ENCODE measurements at regions not wholly inside any gene's neighbourhood (a gene's known extent, or its start where the extent isn't known, plus 50 kb on each side); places are given as distances from the start of the nearest gene placed in this dataset.

DNA sequence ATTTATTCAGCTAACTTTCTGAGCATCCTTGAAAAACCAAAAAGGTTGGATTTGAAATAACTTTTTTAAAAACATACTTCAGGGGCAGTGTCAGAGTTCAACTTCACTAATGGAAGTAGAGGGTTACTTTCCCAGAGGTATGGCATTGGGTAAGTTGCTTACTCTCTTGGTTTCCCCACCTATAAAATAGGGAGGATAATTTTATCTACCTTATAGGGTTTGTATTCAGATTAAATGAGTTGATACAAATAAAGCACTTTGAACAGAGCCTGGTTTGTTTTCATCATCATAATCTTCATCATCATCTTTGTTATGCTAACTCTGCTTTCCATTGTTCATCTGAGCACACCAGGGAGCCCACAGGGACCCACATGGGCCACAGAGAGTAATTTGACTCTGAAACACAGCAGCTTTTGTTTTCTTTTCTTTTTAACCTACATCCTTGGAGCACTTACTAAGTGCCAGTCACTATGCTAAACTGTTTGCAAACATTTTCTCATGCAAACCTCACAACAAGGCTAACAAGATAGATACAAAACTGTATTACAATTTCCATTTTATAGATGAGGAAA, 179.1 kb upstream of the SLC24A2 start:
- no peak overlapping the region for H2AFZ ChIP-seq (ENCODE audit: insufficient read depth, low read depth, low read length, poor library complexity, severe bottlenecking)
- Mint-ChIP-seq H3K27ac (no peak overlapping the region), H3K27me3 (peaks cover 7% of the 10 kb centered on the region), H3K4me1 (no peaks in the 10 kb centered on the region), H3K4me3 (no peak overlapping the region), H3K9me3 (ENCODE audit: insufficient read depth) (no peaks in the 10 kb centered on the region)
- POLR2A ChIA-PET, result no interaction called here
- no peak for ATAC-seq (ENCODE audit: low read depth)
- CTCF ChIA-PET, result no interaction called here
- peaks cover 0 to 6% (median 0%) of the 10 kb centered on the region in 3 donors for H3K9me3 ChIP-seq (ENCODE audit: control extremely low read depth in 1 of 3, control insufficient read depth in 2 of 3, insufficient read depth in 1 of 3, low read length in 2 of 3)
- intact Hi-C loops (cut with micrococcal nuclease), result no loop called here
- no peak overlapping the region for H3K27ac ChIP-seq (ENCODE audit: low read length in 2 of 2)
- no peak for TF ChIP-seq EZH2 (IDR thresholded peaks at IDR 0.05; ENCODE audit: borderline replicate concordance, insufficient read depth, low read depth, low read length, poor library complexity, severe bottlenecking)
- TF ChIP-seq, protein P1, sequence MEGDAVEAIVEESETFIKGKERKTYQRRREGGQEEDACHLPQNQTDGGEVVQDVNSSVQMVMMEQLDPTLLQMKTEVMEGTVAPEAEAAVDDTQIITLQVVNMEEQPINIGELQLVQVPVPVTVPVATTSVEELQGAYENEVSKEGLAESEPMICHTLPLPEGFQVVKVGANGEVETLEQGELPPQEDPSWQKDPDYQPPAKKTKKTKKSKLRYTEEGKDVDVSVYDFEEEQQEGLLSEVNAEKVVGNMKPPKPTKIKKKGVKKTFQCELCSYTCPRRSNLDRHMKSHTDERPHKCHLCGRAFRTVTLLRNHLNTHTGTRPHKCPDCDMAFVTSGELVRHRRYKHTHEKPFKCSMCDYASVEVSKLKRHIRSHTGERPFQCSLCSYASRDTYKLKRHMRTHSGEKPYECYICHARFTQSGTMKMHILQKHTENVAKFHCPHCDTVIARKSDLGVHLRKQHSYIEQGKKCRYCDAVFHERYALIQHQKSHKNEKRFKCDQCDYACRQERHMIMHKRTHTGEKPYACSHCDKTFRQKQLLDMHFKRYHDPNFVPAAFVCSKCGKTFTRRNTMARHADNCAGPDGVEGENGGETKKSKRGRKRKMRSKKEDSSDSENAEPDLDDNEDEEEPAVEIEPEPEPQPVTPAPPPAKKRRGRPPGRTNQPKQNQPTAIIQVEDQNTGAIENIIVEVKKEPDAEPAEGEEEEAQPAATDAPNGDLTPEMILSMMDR (IDR thresholded peaks at IDR 0.05), result no peak
- no peaks in the 10 kb centered on the region for H4K20me1 ChIP-seq (ENCODE audit: control insufficient read depth, insufficient read depth, low read length, poor library complexity, severe bottlenecking)
- DNase-seq, result no peak
- no peaks in the 10 kb centered on the region for H3K36me3 ChIP-seq (replicated peaks in 1 of 2; ENCODE audit: control extremely low read depth in 1 of 2, control insufficient read depth in 1 of 2, extremely low read depth in 1 of 2, insufficient read depth in 2 of 2, low read length in 1 of 2)
- no peak overlapping the region for H3K9ac ChIP-seq (ENCODE audit: low read length)
- H3K27me3 ChIP-seq (replicated peaks in 1 of 4; ENCODE audit: control extremely low read depth in 1 of 4, control insufficient read depth in 3 of 4, insufficient read depth in 4 of 4, low read length in 3 of 4), result peaks cover 0 to 3% (median 0%) of the 10 kb centered on the region in 4 experiments
- no peak overlapping the region for H3K4me3 ChIP-seq (ENCODE audit: control extremely low read depth in 1 of 5, extremely low read depth in 1 of 5, insufficient read depth in 1 of 5, low read depth in 2 of 5, low read length in 4 of 5)
- H3K4me2 ChIP-seq (replicated peaks; ENCODE audit: low read depth, low read length, poor library complexity, severe bottlenecking), result no peak overlapping the region
- H3K4me1 ChIP-seq (ENCODE audit: control insufficient read depth in 2 of 2, insufficient read depth in 2 of 2, low read length in 2 of 2), result no peaks in the 10 kb centered on the region
- H3K79me2 ChIP-seq (ENCODE audit: control insufficient read depth, insufficient read depth, low read length), result no peaks in the 10 kb centered on the region

DNA sequence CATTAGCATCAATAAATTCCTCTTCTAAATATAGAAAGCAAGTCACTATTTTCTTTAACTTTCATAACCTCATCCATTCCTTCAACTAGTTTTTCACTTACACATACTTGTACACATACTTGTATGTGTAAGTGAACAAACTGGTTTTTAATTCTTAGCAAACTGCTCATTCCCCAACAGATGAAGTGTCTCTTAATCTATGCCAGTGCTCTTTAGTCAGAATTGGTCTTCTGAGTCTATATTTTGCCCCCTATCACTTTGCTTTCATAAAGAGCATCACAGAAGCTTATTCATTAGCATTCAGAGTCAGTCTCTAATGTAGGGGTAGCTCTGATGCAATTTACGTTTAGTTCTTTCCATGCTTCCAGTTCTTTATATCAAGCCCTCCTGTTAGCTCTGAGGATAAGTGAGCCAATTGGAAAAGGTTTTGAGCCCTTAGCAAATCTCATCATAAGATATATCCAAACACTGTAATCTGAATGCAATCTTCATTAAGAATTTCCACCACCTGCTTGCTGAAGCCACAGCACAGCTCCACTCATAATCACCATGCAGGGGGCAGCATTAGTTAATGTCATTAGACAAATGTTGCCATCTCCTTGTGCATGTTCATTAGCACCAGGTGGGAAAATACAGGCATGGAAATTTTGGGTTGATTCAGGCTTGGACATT, 178.5 kb upstream of the SLC24A2 start:
- Mint-ChIP-seq H3K27ac (no peak overlapping the region), H3K9me3 (ENCODE audit: insufficient read depth) (no peaks in the 10 kb centered on the region), H3K4me1 (no peaks in the 10 kb centered on the region), H3K4me3 (no peak overlapping the region), H3K27me3 (peaks cover 7% of the 10 kb centered on the region)
- WGBS (ENCODE audit: insufficient coverage), result no CpG with 5 or more reads among the region's 1 CpG
- Histone ChIP-seq H3K79me2 (ENCODE audit: control insufficient read depth, insufficient read depth, low read length) (no peaks in the 10 kb centered on the region), H3K4me3 (ENCODE audit: control extremely low read depth in 1 of 5, extremely low read depth in 1 of 5, insufficient read depth in 1 of 5, low read depth in 2 of 5, low read length in 4 of 5) (no peak overlapping the region), H4K20me1 (ENCODE audit: control insufficient read depth, insufficient read depth, low read length, poor library complexity, severe bottlenecking) (no peaks in the 10 kb centered on the region), H3K9me3 (ENCODE audit: control extremely low read depth in 1 of 3, control insufficient read depth in 2 of 3, insufficient read depth in 1 of 3, low read length in 2 of 3) (peaks cover 0 to 6% (median 0%) of the 10 kb centered on the region in 3 donors), H2AFZ (ENCODE audit: insufficient read depth, low read depth, low read length, poor library complexity, severe bottlenecking) (peak overlapping the region; percentile 20), H3K9ac (ENCODE audit: low read length) (no peak overlapping the region), H3K4me1 (ENCODE audit: control insufficient read depth in 2 of 2, insufficient read depth in 2 of 2, low read length in 2 of 2) (no peaks in the 10 kb centered on the region), H3K27me3 (replicated peaks in 1 of 4; ENCODE audit: control extremely low read depth in 1 of 4, control insufficient read depth in 3 of 4, insufficient read depth in 4 of 4, low read length in 3 of 4) (peaks cover 0 to 3% (median 0%) of the 10 kb centered on the region in 4 experiments), H3K27ac (ENCODE audit: low read length in 2 of 2) (no peak overlapping the region), H3K36me3 (replicated peaks in 1 of 2; ENCODE audit: control extremely low read depth in 1 of 2, control insufficient read depth in 1 of 2, extremely low read depth in 1 of 2, insufficient read depth in 2 of 2, low read length in 1 of 2) (no peaks in the 10 kb centered on the region), H3K4me2 (replicated peaks; ENCODE audit: low read depth, low read length, poor library complexity, severe bottlenecking) (no peak overlapping the region)
- intact Hi-C loops (cut with micrococcal nuclease), result no loop called here
- TF ChIP-seq, protein P1 (IDR thresholded peaks at IDR 0.05), result no peak
- TF ChIP-seq EZH2 (IDR thresholded peaks at IDR 0.05; ENCODE audit: borderline replicate concordance, insufficient read depth, low read depth, low read length, poor library complexity, severe bottlenecking), result no peak
- POLR2A ChIA-PET, result no interaction called here
- ATAC-seq (ENCODE audit: low read depth), result no peak
- DNase-seq, result peak; percentile 6
- CTCF ChIA-PET, result no interaction called here

All from B cell (primary cell).